HG03378 (cell line): ENCODE measurements at regions not wholly inside any gene's neighbourhood (a gene's known extent, or its start where the extent isn't known, plus 50 kb on each side); places are given as distances from the start of the nearest gene placed in this dataset.

Experiments
- ATAC-seq: cut with Tn5 transposase; IDR thresholded peaks from one replicate; pipeline ENCODE4 v1.9.1; 2021; ENCODE audit warnings: mild to moderate bottlenecking, moderate library complexity; ENCODE audit not compliant: unreplicated experiment

- ATAC-seq, result no peak
These were observed 56.0 kb upstream of the LINGO1 start for GRCh38 chr15:77688693-77689092.

DNA sequence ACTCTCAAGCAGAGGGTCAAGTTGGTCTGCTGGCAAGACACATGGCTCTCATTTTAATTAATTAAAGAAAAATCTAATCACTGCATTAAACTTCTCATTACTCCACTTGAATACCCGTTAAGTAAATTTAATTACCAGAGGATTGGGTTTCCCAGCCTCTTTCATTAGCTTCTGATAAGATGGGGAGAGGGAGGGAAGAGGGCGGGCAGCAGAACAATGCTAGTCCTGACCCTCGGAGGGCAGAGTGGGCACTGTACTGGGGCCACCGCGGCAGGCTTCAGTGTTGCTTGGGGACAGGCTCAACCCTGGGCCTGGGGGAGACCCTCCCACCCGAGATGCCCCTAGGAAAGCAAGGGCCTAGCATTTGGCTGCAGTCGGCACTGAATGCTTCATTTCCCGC is 55.6 kb upstream of the LINGO1 start:
- ATAC-seq, result no peak

GRCh38 chr15:77685082-77685815 is 52.5 kb upstream of the LINGO1 start:
- ATAC-seq, result no peak

GRCh38 chr15:77684341-77685081 is 51.8 kb upstream of the LINGO1 start:
- ATAC-seq, result no peak

DNA sequence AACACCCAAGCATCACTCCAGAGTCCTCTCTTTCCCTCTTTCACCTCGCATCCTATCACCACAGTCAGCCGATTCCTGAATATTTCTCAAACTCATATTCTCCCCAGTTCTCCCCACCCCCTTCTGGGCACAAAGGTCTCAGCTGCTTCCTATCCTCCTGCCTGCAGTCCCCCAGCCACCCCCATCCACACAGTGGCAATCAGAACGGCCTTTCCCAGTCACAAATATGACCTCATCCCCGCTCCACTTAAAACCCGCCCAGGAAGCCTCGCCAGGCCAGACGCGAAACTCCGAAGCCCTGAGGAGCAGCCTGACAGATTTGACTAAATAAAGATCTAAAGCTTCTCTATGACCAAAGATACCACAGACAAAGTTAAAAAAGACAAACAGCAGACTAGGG is 49.9 kb upstream of the LINGO1 start:
- no peak for ATAC-seq
